SK-N-SH treated with all-trans-retinoic acid at 6 μM for 48 hours (cell line): ENCODE measurements at regions not wholly inside any gene's neighbourhood (a gene's known extent, or its start where the extent isn't known, plus 50 kb on each side); places are given as distances from the start of the nearest gene placed in this dataset.

ENCODE experiments used
- ATAC-seq: fragments of 200-7000 bp; cut with Tn5 transposase; 3 replicates; pipeline ENCODE4 v1.9.1; 2020; ENCODE audit warnings: mild to moderate bottlenecking, moderate library complexity
- ARNTL ChIP-seq: fragments of 450-650 bp; formaldehyde crosslinking; IDR thresholded peaks from 2 replicates; pipeline ENCODE4 v1.5.0; 2020; ENCODE audit warnings: low read depth, mild to moderate bottlenecking, moderate library complexity, borderline replicate concordance
- BACH2 ChIP-seq: fragments of 250-450 bp; sonication (Bioruptor Pico); IDR thresholded peaks from 2 replicates; pipeline ENCODE4 v1.9.0; 2021; ENCODE audit warnings: mild to moderate bottlenecking, borderline replicate concordance
- CREB5 ChIP-seq: fragments of 250-450 bp; sonication (Bioruptor Pico); IDR thresholded peaks from 2 replicates; pipeline ENCODE4 v1.5.1; 2020; ENCODE audit warnings: low read depth, mild to moderate bottlenecking, moderate library complexity
- CSDC2 ChIP-seq: fragments of 250-450 bp; sonication (Bioruptor Pico); IDR thresholded peaks from 2 replicates; pipeline ENCODE4 v1.5.0; 2020; ENCODE audit warnings: mild to moderate bottlenecking, moderate library complexity
- CSRNP3 ChIP-seq: fragments of 250-450 bp; sonication (Bioruptor Pico); IDR thresholded peaks from 2 replicates; pipeline ENCODE4 v1.5.1; 2021; ENCODE audit warnings: mild to moderate bottlenecking, moderate library complexity
- ESRRG ChIP-seq: fragments of 250-450 bp; sonication (Bioruptor Pico); IDR thresholded peaks from 2 replicates; pipeline ENCODE4 v1.6.1; 2021; ENCODE audit warnings: mild to moderate bottlenecking
- GLIS3 ChIP-seq: fragments of 250-450 bp; sonication (Bioruptor Pico); IDR thresholded peaks from 2 replicates; pipeline ENCODE4 v1.5.0; 2020; ENCODE audit warnings: mild to moderate bottlenecking, moderate library complexity
- ISL1 ChIP-seq: fragments of 250-450 bp; sonication (Bioruptor Pico); IDR thresholded peaks from 2 replicates; pipeline ENCODE4 v2.1.2; 2022; ENCODE audit warnings: mild to moderate bottlenecking, moderate library complexity
- OSR1 ChIP-seq: fragments of 250-450 bp; sonication (Bioruptor Pico); IDR thresholded peaks from 2 replicates; pipeline ENCODE4 v1.8.0; 2022; ENCODE audit warnings: moderate library complexity, mild to moderate bottlenecking, inconsistent platforms
- PATZ1 ChIP-seq: fragments of 250-450 bp; sonication (Bioruptor Pico); IDR thresholded peaks from 2 replicates; pipeline ENCODE4 v1.8.0; 2020; ENCODE audit warnings: mild to moderate bottlenecking, moderate library complexity, borderline replicate concordance
- POU6F1 ChIP-seq: fragments of 250-450 bp; sonication (Bioruptor Pico); IDR thresholded peaks from 2 replicates; pipeline ENCODE4 v1.8.0; 2021; ENCODE audit warnings: low read depth, mild to moderate bottlenecking, moderate library complexity, borderline replicate concordance
- PPARA ChIP-seq: fragments of 250-450 bp; sonication (Bioruptor Pico); IDR thresholded peaks from 2 replicates; pipeline ENCODE4 v1.5.0; 2020; ENCODE audit warnings: mild to moderate bottlenecking, borderline replicate concordance
- RARB ChIP-seq: fragments of 250-450 bp; sonication (Bioruptor Pico); IDR thresholded peaks from 2 replicates; pipeline ENCODE4 v1.8.0; 2021; ENCODE audit warnings: mild to moderate bottlenecking, moderate library complexity
- TCF4 ChIP-seq: fragments of 250-450 bp; sonication (Bioruptor Pico); IDR thresholded peaks from 2 replicates; pipeline ENCODE4 v1.8.0; 2021; ENCODE audit warnings: mild to moderate bottlenecking, moderate library complexity, borderline replicate concordance
- TOX ChIP-seq: fragments of 250-450 bp; sonication (Bioruptor Pico); IDR thresholded peaks from 2 replicates; pipeline ENCODE4 v1.8.0; 2021; ENCODE audit warnings: mild to moderate bottlenecking, moderate library complexity, borderline replicate concordance
- TSHZ2 ChIP-seq: fragments of 250-450 bp; sonication (Bioruptor Pico); IDR thresholded peaks from 2 replicates; pipeline ENCODE4 v1.5.0; 2020; ENCODE audit warnings: mild to moderate bottlenecking, moderate library complexity
- ZC3H10 ChIP-seq: fragments of 250-450 bp; sonication (Bioruptor Pico); IDR thresholded peaks from 2 replicates; pipeline ENCODE4 v1.5.1; 2021; ENCODE audit warnings: mild to moderate bottlenecking, moderate library complexity
- ZFP3 ChIP-seq: fragments of 250-450 bp; sonication (Bioruptor Pico); IDR thresholded peaks from 2 replicates; pipeline ENCODE4 v1.5.0; 2020; ENCODE audit warnings: mild to moderate bottlenecking, moderate library complexity
- ZNF565 ChIP-seq: fragments of 450-650 bp; formaldehyde crosslinking; conservative IDR thresholded peaks from 2 replicates; pipeline ENCODE4 v1.5.0; 2020; ENCODE audit warnings: low read depth, mild to moderate bottlenecking, moderate library complexity
- ZNF70 ChIP-seq: fragments of 450-650 bp; formaldehyde crosslinking; IDR thresholded peaks from 2 replicates; pipeline ENCODE4 v1.5.0; 2020; ENCODE audit warnings: mild to moderate bottlenecking, moderate library complexity
- ZNF8 ChIP-seq: fragments of 450-650 bp; formaldehyde crosslinking; IDR thresholded peaks from 2 replicates; pipeline ENCODE4 v1.5.0; 2020; ENCODE audit warnings: mild to moderate bottlenecking, moderate library complexity

GRCh38 chr10:130726996-130727725, 584.4 kb downstream of the TCERG1L start:
- ATAC-seq = no peak
- no peak for TF ChIP-seq ZNF70
- TF ChIP-seq TCF4 (CRISPR knock-in tag) = no peak
- no peak for TF ChIP-seq ZNF565 (CRISPR knock-in tag)
- TF ChIP-seq POU6F1 (CRISPR knock-in tag) = no peak
- TF ChIP-seq PATZ1 (CRISPR knock-in tag) = no peak
- TF ChIP-seq CREB5 (CRISPR knock-in tag) = no peak
- TF ChIP-seq OSR1 = no peak
- TF ChIP-seq CSDC2 (CRISPR knock-in tag) = no peak
- TF ChIP-seq ESRRG = no peak
- TF ChIP-seq TOX (CRISPR knock-in tag) = no peak
- TF ChIP-seq ZFP3 (CRISPR knock-in tag) = no peak
- no peak for TF ChIP-seq CSRNP3 (CRISPR knock-in tag)
- TF ChIP-seq TSHZ2 (CRISPR knock-in tag) = no peak
- TF ChIP-seq BACH2 = no peak
- TF ChIP-seq GLIS3 = no peak
- TF ChIP-seq PPARA = no peak
- TF ChIP-seq ZNF8 (CRISPR knock-in tag) = no peak
- TF ChIP-seq ZC3H10 (CRISPR knock-in tag) = no peak
- TF ChIP-seq RARB (CRISPR knock-in tag) = no peak
- TF ChIP-seq ISL1 = no peak
- TF ChIP-seq, all 23 proteins: peak for 0

- no peak for ATAC-seq
- TF ChIP-seq CSDC2 (CRISPR knock-in tag) = no peak
- TF ChIP-seq RARB (CRISPR knock-in tag) = no peak
- TF ChIP-seq ZNF8 (CRISPR knock-in tag) = no peak
- TF ChIP-seq GLIS3 = no peak
- TF ChIP-seq TCF4 (CRISPR knock-in tag) = no peak
- TF ChIP-seq ZNF70 = no peak
- no peak for TF ChIP-seq PATZ1 (CRISPR knock-in tag)
- no peak for TF ChIP-seq ZC3H10 (CRISPR knock-in tag)
- no peak for TF ChIP-seq PPARA
- no peak for TF ChIP-seq CREB5 (CRISPR knock-in tag)
- TF ChIP-seq ZFP3 (CRISPR knock-in tag) = no peak
- TF ChIP-seq TOX (CRISPR knock-in tag) = no peak
- no peak for TF ChIP-seq ARNTL (CRISPR knock-in tag)
- TF ChIP-seq ZNF565 (CRISPR knock-in tag) = no peak
- TF ChIP-seq BACH2 = no peak
These were observed 583.6 kb downstream of the TCERG1L start for GRCh38 chr10:130727766-130728490.
